GM12878 (cell line): ENCODE measurements at regions not wholly inside any gene's neighbourhood (a gene's known extent, or its start where the extent isn't known, plus 50 kb on each side); places are given as distances from the start of the nearest gene placed in this dataset.

Source experiments
- ATAC-seq: fragments of 200-7000 bp; cut with Tn5 transposase; 3 replicates; pipeline ENCODE4 v1.9.1; 2020; ENCODE audit warnings: mild to moderate bottlenecking, moderate library complexity
- BruUV-seq: library from RNA; stranded (reverse); fragments of 400-500 nt; replicated peaks from 2 replicates; lab custom pipeline; 2021; lab: Mats Ljungman, UMichigan
- CTCF ChIA-PET: fragments of 300-600 bp; sonication (Branson Sonifier 250); formaldehyde crosslinking; extraction: SDS; loops from one replicate; lab custom pipeline; 2021; ENCODE audit warnings: inconsistent platforms; lab: Yijun Ruan, JAX
- POLR2A ChIA-PET: fragments of 350-600 bp; formaldehyde crosslinking; extraction: SDS; loops from one replicate; lab custom pipeline; 2021; ENCODE audit warnings: inconsistent platforms; lab: Charles Lee
- RAD21 ChIA-PET: fragments of 300-600 bp; sonication (Branson Sonifier 250); formaldehyde crosslinking; loops from one replicate; lab custom pipeline; 2023; ENCODE audit warnings: antibody characterized with exemption; ENCODE audit not compliant: unreplicated experiment; lab: Charles Lee
- SMC1A ChIA-PET: fragments of 300-600 bp; sonication (Branson Sonifier 250); formaldehyde crosslinking; loops from one replicate; lab custom pipeline; 2023; ENCODE audit not compliant: unreplicated experiment, uncharacterized antibody; lab: Charles Lee
- DNase-seq: peaks from one replicate; pipeline ENCODE4 v3.0.0-alpha.2; 2011; ENCODE audit warnings: low read depth, low spot score
- FAIRE-seq: peaks from 3 replicates; lab custom pipeline; 2011; peaks lifted over from hg19 to GRCh38; lab: Jason Lieb, UNC
- H2AFZ ChIP-seq: 2 replicates; pipeline ENCODE4 v1.6.0; 2011; ENCODE audit warnings: low read depth, low read length, control low read depth; ENCODE audit not compliant: control insufficient read depth
- H3K27ac ChIP-seq: 2 replicates; pipeline ENCODE4 v1.5.1; 2011; ENCODE audit warnings: control low read depth; ENCODE audit not compliant: control insufficient read depth, insufficient read depth
- H3K27me3 ChIP-seq, 2 experiments: replicated peaks in 1 of 2; 2 replicates each; pipeline versions ENCODE4 v1.6.0 to v1.6.1; 2011; ENCODE audit warnings: low read length in 1 of 2; ENCODE audit not compliant: control insufficient read depth in 2 of 2, insufficient read depth in 2 of 2
- H3K36me3 ChIP-seq, 2 experiments: 2 replicates each; pipeline ENCODE4 v1.5.1; 2011; ENCODE audit warnings: low read length in 1 of 2; ENCODE audit not compliant: control insufficient read depth in 2 of 2, insufficient read depth in 2 of 2
- H3K4me1 ChIP-seq: 2 replicates; pipeline ENCODE4 v1.6.1; 2011; ENCODE audit warnings: mild to moderate bottlenecking, low read length, moderate library complexity, mixed read lengths; ENCODE audit not compliant: control insufficient read depth, insufficient read depth
- H3K4me2 ChIP-seq: 2 replicates; pipeline ENCODE4 v1.6.0; 2011; ENCODE audit warnings: control low read depth; ENCODE audit not compliant: control insufficient read depth, insufficient read depth
- H3K4me3 ChIP-seq: fragments of 200-600 bp; sonication (generic); 2 replicates; pipeline ENCODE4 v1.5.1; 2016
- H3K79me2 ChIP-seq: 2 replicates; pipeline ENCODE4 v1.6.0; 2011; ENCODE audit warnings: low read length; ENCODE audit not compliant: control insufficient read depth, insufficient read depth
- H3K9ac ChIP-seq: 2 replicates; pipeline ENCODE4 v1.8.0; 2011; ENCODE audit warnings: low read length, control low read depth, mixed read lengths; ENCODE audit not compliant: control insufficient read depth, insufficient read depth
- H3K9me3 ChIP-seq: replicated peaks from 3 replicates; pipeline ENCODE4 v1.5.1; 2011; ENCODE audit warnings: mild to moderate bottlenecking, low read length; ENCODE audit not compliant: control insufficient read depth, insufficient read depth
- H4K20me1 ChIP-seq: 2 replicates; pipeline ENCODE4 v1.6.0; 2011; ENCODE audit not compliant: control insufficient read depth, insufficient read depth
- CHD1 ChIP-seq: IDR thresholded peaks from 2 replicates; pipeline ENCODE4 v1.6.1; 2012; ENCODE audit warnings: low read depth, low read length, improper control_type of control experiment
- E2F8 ChIP-seq: fragments of 450-650 bp; IDR thresholded peaks from 2 replicates; pipeline ENCODE4 v1.6.1; 2018; ENCODE audit warnings: mild to moderate bottlenecking, low read depth, moderate library complexity; ENCODE audit not compliant: partially characterized antibody
- JUND ChIP-seq: IDR thresholded peaks from 2 replicates; pipeline ENCODE4 v1.6.1; 2012; ENCODE audit warnings: low read depth, mild to moderate bottlenecking, low read length, improper control_type of control experiment, moderate library complexity
- MYC ChIP-seq: IDR thresholded peaks from 2 replicates; pipeline ENCODE4 v1.6.1; 2011; ENCODE audit warnings: mild to moderate bottlenecking, low read length, moderate library complexity, inconsistent platforms; ENCODE audit not compliant: insufficient read depth, insufficient replicate concordance, insufficient read length, severe bottlenecking
- PAX5 ChIP-seq: IDR thresholded peaks from 2 replicates; pipeline ENCODE4 v1.6.1; 2011; ENCODE audit warnings: low read depth, low read length, borderline replicate concordance
- PAX8 ChIP-seq: fragments of 450-650 bp; IDR thresholded peaks from 2 replicates; pipeline ENCODE4 v1.6.1; 2017; ENCODE audit warnings: mild to moderate bottlenecking, moderate library complexity
- RFX5 ChIP-seq: IDR thresholded peaks from 2 replicates; pipeline ENCODE4 v1.6.1; 2011; ENCODE audit warnings: low read depth, low read length, improper control_type of control experiment
- WGBS: methylation state at CpG from one replicate; pipeline ENCODE4 v1.1.6; 2016; ENCODE audit warnings: low lambda C conversion rate; ENCODE audit not compliant: insufficient replicate concordance, insufficient coverage; ENCODE audit errors: missing lambda C conversion rate; 5-methylcytosine and 5-hydroxymethylcytosine counted together
- in situ Hi-C: fragments of 300-500 bp; cut with MboI; formaldehyde crosslinking; loops from 9 replicates; pipeline ENCODE4 v1.14.3; 2018; ENCODE audit warnings: mixed read lengths
- intact Hi-C: fragments of 100-400 bp; cut with micrococcal nuclease; formaldehyde crosslinking; loops from one replicate; pipeline ENCODE4 v1.14.2; 2022; ENCODE audit not compliant: unreplicated experiment
- TF ChIP-seq, protein P1 (sequence below): IDR thresholded peaks from 2 replicates; pipeline ENCODE4 v1.6.1; 2011; ENCODE audit warnings: borderline replicate concordance, low read depth, mild to moderate bottlenecking, moderate library complexity, mixed read lengths, low read length; ENCODE audit not compliant: insufficient read depth; ENCODE audit errors: extremely low read length
- TF ChIP-seq, protein P2 (sequence below): fragments of 150-350 bp; IDR thresholded peaks from 2 replicates; pipeline ENCODE4 v1.6.1; 2014; ENCODE audit warnings: mild to moderate bottlenecking, low read depth, low read length

DNA sequence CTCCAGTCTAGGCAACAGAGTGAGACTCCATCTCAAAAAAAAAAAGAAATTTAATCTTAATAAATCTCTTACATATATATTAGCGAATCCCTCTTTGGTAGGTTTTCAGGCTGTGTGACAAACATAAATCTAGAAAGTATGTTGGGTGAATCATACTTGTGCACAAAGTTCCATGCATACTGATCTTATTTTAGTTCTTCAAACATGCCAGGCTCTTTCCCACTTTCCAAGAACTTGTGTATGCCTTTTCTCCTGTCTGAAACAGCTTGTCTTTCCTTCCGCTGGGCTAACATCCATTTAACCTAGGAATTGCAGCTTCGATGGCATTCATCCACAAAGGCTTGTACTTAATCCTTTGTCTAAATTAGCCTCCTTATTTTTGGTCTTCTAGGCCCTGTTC, 156.6 kb upstream of the CASK start:
- ATAC-seq: no peak
- TF ChIP-seq JUND (no peak), E2F8 (no peak), CHD1 (no peak), MYC (no peak), RFX5 (no peak), PAX8 (no peak), PAX5 (no peak)
- TF ChIP-seq, protein P1, sequence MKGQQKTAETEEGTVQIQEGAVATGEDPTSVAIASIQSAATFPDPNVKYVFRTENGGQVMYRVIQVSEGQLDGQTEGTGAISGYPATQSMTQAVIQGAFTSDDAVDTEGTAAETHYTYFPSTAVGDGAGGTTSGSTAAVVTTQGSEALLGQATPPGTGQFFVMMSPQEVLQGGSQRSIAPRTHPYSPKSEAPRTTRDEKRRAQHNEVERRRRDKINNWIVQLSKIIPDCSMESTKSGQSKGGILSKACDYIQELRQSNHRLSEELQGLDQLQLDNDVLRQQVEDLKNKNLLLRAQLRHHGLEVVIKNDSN: no peak
- TF ChIP-seq, protein P2, sequence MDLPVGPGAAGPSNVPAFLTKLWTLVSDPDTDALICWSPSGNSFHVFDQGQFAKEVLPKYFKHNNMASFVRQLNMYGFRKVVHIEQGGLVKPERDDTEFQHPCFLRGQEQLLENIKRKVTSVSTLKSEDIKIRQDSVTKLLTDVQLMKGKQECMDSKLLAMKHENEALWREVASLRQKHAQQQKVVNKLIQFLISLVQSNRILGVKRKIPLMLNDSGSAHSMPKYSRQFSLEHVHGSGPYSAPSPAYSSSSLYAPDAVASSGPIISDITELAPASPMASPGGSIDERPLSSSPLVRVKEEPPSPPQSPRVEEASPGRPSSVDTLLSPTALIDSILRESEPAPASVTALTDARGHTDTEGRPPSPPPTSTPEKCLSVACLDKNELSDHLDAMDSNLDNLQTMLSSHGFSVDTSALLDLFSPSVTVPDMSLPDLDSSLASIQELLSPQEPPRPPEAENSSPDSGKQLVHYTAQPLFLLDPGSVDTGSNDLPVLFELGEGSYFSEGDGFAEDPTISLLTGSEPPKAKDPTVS: no peak
- TF ChIP-seq, all 136 proteins: peak for 0
- ChIA-PET POLR2A (no interaction called here), RAD21 (no interaction called here), CTCF (no interaction called here), SMC1A (no interaction called here)
- Histone ChIP-seq H3K4me3 (no peak overlapping the region), H3K4me2 (no peak overlapping the region), H3K36me3 (no peaks in the 10 kb centered on the region), H3K27ac (no peak overlapping the region), H3K4me1 (no peaks in the 10 kb centered on the region), H3K27me3 (no peaks in the 10 kb centered on the region), H2AFZ (no peak overlapping the region), H3K9me3 (no peaks in the 10 kb centered on the region), H4K20me1 (no peaks in the 10 kb centered on the region), H3K79me2 (no peaks in the 10 kb centered on the region), H3K9ac (no peak overlapping the region)
- FAIRE-seq (no peak), DNase-seq (no peak)
- WGBS: 59% methylated on average over 3 of the region's 3 CpGs
- intact Hi-C loops (no loop called here), in situ Hi-C loops (no loop called here)
- BruUV-seq: no TSS peak
